ENCODE measurements at regions not wholly inside any gene's neighbourhood (a gene's known extent, or its start where the extent isn't known, plus 50 kb on each side); places are given as distances from the start of the nearest gene placed in this dataset.

DNA sequence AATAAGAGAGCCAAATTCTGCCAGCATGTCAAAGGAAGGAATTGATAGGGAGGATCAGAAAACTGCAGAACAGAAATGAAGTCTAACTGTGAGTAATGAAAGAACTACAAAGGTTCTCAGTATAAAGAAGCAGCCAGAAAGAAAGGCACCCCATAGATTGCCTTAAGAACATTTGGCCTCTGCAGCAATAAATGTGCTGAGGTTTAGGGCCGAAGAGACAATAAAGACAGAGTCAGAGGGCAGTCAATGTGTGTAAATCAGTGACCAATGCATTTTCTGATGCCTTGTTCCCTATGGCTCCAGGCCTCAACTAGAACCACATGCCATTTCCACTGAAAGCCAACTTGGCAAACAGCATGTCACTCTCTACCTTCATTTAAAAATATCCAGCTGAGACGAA lies 281.0 kb downstream of the HINT1 start:
- no peak overlapping the region for H3K4me3 ChIP-seq
- intact Hi-C loops (cut with micrococcal nuclease; ENCODE audit: unreplicated experiment) (no loop called here), in situ Hi-C loops (cut with MboI) (no loop called here)
- H4K20me1 ChIP-seq (ENCODE audit: control insufficient read depth, insufficient read depth) = no peaks in the 10 kb centered on the region
- no peak overlapping the region for H3K27ac ChIP-seq (ENCODE audit: control insufficient read depth, insufficient read depth)
- no peak for ATAC-seq
- no peaks in the 10 kb centered on the region; a peak in 1 of 4 replicates for H3K27me3 ChIP-seq (replicated peaks in 1 of 2; ENCODE audit: control insufficient read depth in 2 of 2, insufficient read depth in 2 of 2, low read length in 1 of 2)
- TF ChIP-seq POLR2AphosphoS2 (IDR thresholded peaks at IDR 0.05; ENCODE audit: low read depth, low read length) (no peak), GABPA (IDR thresholded peaks at IDR 0.05; ENCODE audit: low read depth) (no peak), JUNB (IDR thresholded peaks at IDR 0.05) (no peak), RAD21 (IDR thresholded peaks at IDR 0.05; ENCODE audit: insufficient read depth, low read depth, low read length) (no peak), CBX3 (IDR thresholded peaks at IDR 0.05; ENCODE audit: borderline replicate concordance, low read depth) (no peak), NFYB (IDR thresholded peaks at IDR 0.05; ENCODE audit: insufficient read depth, low read depth, low read length) (no peak), ATF7 (IDR thresholded peaks at IDR 0.05; ENCODE audit: low read depth) (no peak), HDGF (IDR thresholded peaks at IDR 0.05) (no peak), ZNF274 (IDR thresholded peaks at IDR 0.05; ENCODE audit: insufficient read depth, insufficient read length) (no peak), IKZF2 (IDR thresholded peaks at IDR 0.05) (no peak), ZNF217 (IDR thresholded peaks at IDR 0.05) (no peak)
- TF ChIP-seq, protein P1, sequence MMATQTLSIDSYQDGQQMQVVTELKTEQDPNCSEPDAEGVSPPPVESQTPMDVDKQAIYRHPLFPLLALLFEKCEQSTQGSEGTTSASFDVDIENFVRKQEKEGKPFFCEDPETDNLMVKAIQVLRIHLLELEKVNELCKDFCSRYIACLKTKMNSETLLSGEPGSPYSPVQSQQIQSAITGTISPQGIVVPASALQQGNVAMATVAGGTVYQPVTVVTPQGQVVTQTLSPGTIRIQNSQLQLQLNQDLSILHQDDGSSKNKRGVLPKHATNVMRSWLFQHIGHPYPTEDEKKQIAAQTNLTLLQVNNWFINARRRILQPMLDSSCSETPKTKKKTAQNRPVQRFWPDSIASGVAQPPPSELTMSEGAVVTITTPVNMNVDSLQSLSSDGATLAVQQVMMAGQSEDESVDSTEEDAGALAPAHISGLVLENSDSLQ (IDR thresholded peaks at IDR 0.05) = no peak
- TF ChIP-seq, protein P2, sequence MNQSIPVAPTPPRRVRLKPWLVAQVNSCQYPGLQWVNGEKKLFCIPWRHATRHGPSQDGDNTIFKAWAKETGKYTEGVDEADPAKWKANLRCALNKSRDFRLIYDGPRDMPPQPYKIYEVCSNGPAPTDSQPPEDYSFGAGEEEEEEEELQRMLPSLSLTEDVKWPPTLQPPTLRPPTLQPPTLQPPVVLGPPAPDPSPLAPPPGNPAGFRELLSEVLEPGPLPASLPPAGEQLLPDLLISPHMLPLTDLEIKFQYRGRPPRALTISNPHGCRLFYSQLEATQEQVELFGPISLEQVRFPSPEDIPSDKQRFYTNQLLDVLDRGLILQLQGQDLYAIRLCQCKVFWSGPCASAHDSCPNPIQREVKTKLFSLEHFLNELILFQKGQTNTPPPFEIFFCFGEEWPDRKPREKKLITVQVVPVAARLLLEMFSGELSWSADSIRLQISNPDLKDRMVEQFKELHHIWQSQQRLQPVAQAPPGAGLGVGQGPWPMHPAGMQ (IDR thresholded peaks at IDR 0.05; ENCODE audit: borderline replicate concordance) = no peak
- TF ChIP-seq, protein P3, sequence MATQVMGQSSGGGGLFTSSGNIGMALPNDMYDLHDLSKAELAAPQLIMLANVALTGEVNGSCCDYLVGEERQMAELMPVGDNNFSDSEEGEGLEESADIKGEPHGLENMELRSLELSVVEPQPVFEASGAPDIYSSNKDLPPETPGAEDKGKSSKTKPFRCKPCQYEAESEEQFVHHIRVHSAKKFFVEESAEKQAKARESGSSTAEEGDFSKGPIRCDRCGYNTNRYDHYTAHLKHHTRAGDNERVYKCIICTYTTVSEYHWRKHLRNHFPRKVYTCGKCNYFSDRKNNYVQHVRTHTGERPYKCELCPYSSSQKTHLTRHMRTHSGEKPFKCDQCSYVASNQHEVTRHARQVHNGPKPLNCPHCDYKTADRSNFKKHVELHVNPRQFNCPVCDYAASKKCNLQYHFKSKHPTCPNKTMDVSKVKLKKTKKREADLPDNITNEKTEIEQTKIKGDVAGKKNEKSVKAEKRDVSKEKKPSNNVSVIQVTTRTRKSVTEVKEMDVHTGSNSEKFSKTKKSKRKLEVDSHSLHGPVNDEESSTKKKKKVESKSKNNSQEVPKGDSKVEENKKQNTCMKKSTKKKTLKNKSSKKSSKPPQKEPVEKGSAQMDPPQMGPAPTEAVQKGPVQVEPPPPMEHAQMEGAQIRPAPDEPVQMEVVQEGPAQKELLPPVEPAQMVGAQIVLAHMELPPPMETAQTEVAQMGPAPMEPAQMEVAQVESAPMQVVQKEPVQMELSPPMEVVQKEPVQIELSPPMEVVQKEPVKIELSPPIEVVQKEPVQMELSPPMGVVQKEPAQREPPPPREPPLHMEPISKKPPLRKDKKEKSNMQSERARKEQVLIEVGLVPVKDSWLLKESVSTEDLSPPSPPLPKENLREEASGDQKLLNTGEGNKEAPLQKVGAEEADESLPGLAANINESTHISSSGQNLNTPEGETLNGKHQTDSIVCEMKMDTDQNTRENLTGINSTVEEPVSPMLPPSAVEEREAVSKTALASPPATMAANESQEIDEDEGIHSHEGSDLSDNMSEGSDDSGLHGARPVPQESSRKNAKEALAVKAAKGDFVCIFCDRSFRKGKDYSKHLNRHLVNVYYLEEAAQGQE (IDR thresholded peaks at IDR 0.05; ENCODE audit: low read depth, low read length) = no peak
- no peak overlapping the region for H3K9ac ChIP-seq (ENCODE audit: control insufficient read depth, insufficient read depth, low read length)
- FAIRE-seq = no peak
- SMC1A ChIA-PET (ENCODE audit: uncharacterized antibody, unreplicated experiment) = interaction anchor here (0.9 kb wide), 1 partner anchor 12 kb away, joined by 3 read pairs; no protein-coding TSS in a partner anchor
- no TSS peak for BruUV-seq (replicated peaks)
- no peak overlapping the region for H3K4me2 ChIP-seq (ENCODE audit: control insufficient read depth, insufficient read depth)
- DNase-seq (ENCODE audit: low read depth, low spot score) = no peak
- no peak overlapping the region for H2AFZ ChIP-seq (ENCODE audit: control insufficient read depth, low read depth, low read length)
- H3K36me3 ChIP-seq (ENCODE audit: control insufficient read depth in 2 of 2, insufficient read depth in 2 of 2, low read length in 1 of 2) = no peaks in the 10 kb centered on the region
- no peaks in the 10 kb centered on the region for H3K9me3 ChIP-seq (replicated peaks; ENCODE audit: control insufficient read depth, insufficient read depth, low read length)
- CTCF ChIA-PET = interaction anchor here (1.7 kb wide), 1 partner anchor 14 kb away, joined by 5 read pairs; no protein-coding TSS in a partner anchor
- no peaks in the 10 kb centered on the region for H3K4me1 ChIP-seq (ENCODE audit: control insufficient read depth, insufficient read depth, low read length)
- RAD21 ChIA-PET (ENCODE audit: unreplicated experiment) = no interaction called here
- H3K79me2 ChIP-seq (ENCODE audit: control insufficient read depth, insufficient read depth, low read length) = no peaks in the 10 kb centered on the region
- 5% methylated on average over 2 of the region's 2 CpGs for WGBS (ENCODE audit: insufficient coverage, insufficient replicate concordance, low lambda C conversion rate, missing lambda C conversion rate)
- POLR2A ChIA-PET = no interaction called here
